Astrocyte (in vitro differentiated cells and primary cell): ENCODE measurements at regions not wholly inside any gene's neighbourhood (a gene's known extent, or its start where the extent isn't known, plus 50 kb on each side); places are given as distances from the start of the nearest gene placed in this dataset.

Source experiments
- EZH2 ChIP-seq: IDR thresholded peaks from 2 replicates; pipeline ENCODE4 v1.6.1; 2012; ENCODE audit warnings: mild to moderate bottlenecking, low read length, inconsistent platforms; ENCODE audit not compliant: insufficient read depth
- TF ChIP-seq, protein P1 (sequence below): IDR thresholded peaks from 2 replicates; pipeline ENCODE4 v1.5.1; 2011; ENCODE audit warnings: low read depth, mild to moderate bottlenecking, inconsistent platforms, low read length, moderate library complexity; ENCODE audit not compliant: insufficient read depth

DNA sequence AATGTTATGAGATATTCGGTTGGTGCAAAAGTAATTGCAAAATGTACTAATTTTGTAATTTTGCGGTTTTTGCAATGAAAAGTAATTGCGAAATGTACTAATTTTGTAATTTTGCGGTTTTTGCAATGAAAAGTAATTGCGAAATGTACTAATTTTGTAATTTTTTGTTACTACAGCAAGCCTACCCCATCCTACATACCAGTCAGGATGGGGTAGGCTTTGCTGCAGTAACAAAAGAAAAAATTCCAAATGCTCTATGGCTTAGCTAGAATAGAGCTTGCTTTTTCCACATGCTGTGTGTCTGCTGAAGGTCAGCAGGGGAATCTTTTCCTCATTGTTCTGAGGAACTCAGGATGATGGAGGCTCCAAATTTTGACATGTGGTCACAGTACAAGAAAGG is 83.3 kb upstream of the GPRC5B start:
- TF ChIP-seq, protein P1, sequence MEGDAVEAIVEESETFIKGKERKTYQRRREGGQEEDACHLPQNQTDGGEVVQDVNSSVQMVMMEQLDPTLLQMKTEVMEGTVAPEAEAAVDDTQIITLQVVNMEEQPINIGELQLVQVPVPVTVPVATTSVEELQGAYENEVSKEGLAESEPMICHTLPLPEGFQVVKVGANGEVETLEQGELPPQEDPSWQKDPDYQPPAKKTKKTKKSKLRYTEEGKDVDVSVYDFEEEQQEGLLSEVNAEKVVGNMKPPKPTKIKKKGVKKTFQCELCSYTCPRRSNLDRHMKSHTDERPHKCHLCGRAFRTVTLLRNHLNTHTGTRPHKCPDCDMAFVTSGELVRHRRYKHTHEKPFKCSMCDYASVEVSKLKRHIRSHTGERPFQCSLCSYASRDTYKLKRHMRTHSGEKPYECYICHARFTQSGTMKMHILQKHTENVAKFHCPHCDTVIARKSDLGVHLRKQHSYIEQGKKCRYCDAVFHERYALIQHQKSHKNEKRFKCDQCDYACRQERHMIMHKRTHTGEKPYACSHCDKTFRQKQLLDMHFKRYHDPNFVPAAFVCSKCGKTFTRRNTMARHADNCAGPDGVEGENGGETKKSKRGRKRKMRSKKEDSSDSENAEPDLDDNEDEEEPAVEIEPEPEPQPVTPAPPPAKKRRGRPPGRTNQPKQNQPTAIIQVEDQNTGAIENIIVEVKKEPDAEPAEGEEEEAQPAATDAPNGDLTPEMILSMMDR, result no peak
- TF ChIP-seq EZH2, result no peak
